ENCODE measurements at regions not wholly inside any gene's neighbourhood (a gene's known extent, or its start where the extent isn't known, plus 50 kb on each side); places are given as distances from the start of the nearest gene placed in this dataset.

DNA sequence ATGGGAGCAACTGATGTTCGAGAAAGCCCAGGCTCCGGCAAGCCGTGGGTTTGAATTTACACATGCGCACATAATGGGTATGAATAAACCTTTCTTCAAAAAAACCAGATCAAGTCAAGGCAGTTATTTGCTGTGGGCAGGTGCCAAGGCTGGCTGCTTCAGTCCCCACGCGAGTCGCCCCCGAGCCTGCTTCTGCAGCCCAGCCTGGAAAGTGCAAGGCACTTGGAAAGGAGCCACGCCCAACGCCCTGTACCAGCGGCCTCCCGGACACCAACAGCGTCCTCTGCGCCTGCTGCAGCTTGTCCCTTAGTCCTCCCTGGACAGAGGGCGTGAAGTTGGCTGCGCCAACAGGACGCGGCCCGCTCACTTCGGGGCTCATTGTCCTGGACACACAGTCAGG, 68.9 kb downstream of the KLF15 start:
- TF ChIP-seq FOXM1 (IDR thresholded peaks at IDR 0.05; ENCODE audit: borderline replicate concordance) (no peak), ARNT (IDR thresholded peaks at IDR 0.05) (no peak), ELF4 (IDR thresholded peaks at IDR 0.05) (no peak), BHLHE40 (IDR thresholded peaks at IDR 0.05; ENCODE audit: borderline replicate concordance) (no peak), SUZ12 (IDR thresholded peaks at IDR 0.05) (no peak), FOXK2 (IDR thresholded peaks at IDR 0.05) (no peak), SP1 (IDR thresholded peaks at IDR 0.05) (no peak), ZNF384 (IDR thresholded peaks at IDR 0.05) (no peak), FOXA1 (IDR thresholded peaks at IDR 0.05) (no peak), CTBP1 (IDR thresholded peaks at IDR 0.05; ENCODE audit: borderline replicate concordance) (no peak), TARDBP (IDR thresholded peaks at IDR 0.05) (no peak)
